ENCODE measurements at regions not wholly inside any gene's neighbourhood (a gene's known extent, or its start where the extent isn't known, plus 50 kb on each side); places are given as distances from the start of the nearest gene placed in this dataset.
"Not testable (repeated sequence)": the region's sequence is repeated elsewhere in the genome, so short reads cannot be mapped to it uniquely, and the experiment has no call there.

DNA sequence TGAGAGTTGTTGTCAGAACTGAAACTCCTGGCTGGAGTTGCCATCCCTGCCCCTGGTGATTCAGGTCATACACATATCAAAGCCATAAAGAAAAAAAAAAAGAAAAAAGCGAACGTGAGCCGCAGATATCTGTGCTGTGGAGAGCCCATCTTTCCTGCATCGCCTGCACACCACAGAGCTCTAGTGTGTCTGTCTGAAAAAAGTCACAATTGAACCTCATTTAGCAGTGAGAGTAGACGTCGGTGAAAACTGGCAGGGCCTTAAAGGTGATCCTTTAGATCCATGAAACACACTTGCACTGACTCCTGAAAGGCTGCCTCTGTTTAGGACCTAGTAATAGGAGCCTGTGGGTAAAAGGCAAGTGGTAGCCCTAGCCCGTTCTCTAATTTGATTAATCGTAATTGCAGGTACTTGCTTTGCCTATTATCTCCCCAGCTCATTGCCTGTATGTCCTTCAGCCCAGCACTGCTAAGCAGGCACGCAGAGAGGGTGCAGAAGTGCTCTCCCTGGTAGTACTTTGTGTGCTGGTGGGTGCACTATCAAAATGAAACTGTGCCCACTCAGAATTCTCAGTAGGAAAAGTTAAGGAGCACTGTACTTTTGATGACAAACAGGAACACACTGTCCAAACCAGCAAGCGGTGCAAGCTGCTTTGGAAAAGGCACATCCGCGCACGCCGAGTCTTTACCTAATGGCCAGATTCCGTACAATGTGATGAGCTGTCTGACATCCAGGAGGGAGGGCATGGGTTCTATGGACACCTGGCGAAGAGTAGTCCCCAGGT, 103.5 kb upstream of the ASB18 start:
- DNase-seq (ENCODE audit: low spot score) (no peak), ATAC-seq (no peak)

DNA sequence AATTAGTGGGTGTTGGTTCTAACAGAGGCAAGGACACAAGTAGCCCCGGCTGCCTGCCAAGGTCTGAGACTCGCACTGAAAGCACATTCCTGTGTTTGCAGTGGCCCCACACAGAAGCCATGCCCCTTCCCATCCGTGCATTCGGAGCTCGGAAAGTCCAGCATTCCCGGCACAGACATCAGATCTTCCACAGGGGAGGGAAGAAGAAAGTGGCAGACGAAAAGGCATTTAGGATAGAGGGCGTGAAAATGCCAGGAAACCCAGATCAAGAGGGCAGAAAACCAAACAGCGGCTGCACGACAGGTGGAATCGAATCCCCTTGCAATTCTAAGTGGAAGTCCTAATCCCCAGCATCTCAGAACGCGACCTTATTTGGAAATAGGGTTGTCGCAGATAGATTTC, 105.5 kb upstream of the ASB18 start:
- no peak for DNase-seq (ENCODE audit: low spot score)
- ATAC-seq: no peak

DNA sequence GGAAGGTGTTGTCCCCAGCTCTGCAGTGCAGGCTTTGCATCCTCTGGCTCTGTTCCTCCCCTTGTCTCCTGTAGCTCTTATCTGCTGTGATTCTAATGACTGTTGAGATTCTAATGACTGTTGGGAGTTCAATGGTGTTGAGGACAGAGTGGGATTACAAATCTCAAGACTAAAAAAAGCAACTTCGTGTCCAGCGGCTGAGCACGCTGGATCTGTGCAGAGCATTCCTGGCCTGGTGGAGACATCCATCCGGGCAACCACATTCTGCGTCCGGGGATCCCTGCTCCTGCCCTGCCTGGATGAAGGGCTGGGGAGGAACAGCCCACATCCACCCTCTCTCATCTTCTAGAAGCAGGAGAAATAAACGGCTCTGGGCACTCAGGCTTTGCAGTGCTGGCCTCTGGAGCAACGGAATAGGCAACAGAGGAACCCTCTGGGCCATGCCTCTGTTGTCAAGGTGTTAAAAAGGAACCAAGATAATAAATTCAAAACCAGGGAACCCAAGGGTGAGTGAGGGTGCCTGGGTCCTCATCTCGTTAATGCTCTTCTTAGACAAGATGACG, 106.7 kb upstream of the ASB18 start:
- no peak for DNase-seq (ENCODE audit: low spot score)
- ATAC-seq: no peak

DNA sequence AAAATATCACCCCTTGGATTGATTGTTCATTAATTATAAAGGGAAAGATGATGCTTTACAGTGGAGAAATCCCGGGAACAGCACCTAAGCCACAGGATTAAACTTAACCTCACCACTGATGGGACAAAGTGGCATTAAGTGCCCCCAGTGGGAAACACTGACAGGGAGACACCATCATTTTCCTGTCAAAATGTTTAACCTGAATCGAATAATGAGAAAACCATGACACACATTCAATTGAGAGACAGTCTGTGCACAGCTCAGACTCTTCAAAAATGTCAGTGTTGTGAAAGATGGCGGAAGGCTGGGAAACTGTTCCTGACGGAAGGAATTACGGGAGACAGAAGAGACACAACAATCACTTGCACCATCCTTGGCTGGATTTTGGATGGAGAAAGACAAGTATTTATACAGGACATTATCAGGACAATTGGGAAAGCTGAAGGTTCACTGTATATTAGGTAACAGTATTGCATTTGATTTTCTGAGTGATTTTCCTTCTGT, 111.8 kb upstream of the ASB18 start:
- no peak for DNase-seq (ENCODE audit: low spot score)
- no peak for ATAC-seq

DNA sequence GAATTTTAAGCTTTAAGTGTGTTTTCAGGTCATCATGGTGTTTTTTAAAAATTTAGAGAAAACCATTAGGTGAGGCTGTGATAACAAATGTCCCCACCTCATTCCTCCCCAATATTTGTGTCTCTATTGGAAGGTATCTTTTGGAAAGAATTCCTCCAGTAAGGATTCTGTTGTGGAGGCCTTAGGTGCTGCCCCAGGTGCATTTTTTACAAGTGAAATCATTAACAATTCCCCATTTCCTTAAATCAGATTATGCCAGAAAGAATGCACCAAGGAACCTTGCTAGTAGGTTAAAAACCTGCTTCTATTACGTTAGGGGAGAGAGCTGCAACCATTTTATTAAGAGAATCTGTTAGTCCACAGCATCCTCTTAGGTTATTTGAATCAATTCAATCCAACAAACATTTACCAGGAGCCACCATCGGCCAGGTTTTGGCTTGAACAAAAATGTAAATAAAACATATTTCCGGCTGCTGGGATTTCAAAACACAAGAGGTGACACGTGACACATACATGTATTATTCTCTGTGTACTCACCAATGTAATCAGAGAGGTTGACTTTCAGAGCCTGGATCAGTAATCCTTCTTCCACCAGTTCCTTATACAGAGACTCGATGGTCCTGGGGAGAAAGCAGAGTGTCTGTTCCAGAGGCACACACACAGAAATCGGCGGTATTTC, 112.5 kb upstream of the ASB18 start:
- no peak for ATAC-seq
- no peak for DNase-seq (ENCODE audit: low spot score)

DNA sequence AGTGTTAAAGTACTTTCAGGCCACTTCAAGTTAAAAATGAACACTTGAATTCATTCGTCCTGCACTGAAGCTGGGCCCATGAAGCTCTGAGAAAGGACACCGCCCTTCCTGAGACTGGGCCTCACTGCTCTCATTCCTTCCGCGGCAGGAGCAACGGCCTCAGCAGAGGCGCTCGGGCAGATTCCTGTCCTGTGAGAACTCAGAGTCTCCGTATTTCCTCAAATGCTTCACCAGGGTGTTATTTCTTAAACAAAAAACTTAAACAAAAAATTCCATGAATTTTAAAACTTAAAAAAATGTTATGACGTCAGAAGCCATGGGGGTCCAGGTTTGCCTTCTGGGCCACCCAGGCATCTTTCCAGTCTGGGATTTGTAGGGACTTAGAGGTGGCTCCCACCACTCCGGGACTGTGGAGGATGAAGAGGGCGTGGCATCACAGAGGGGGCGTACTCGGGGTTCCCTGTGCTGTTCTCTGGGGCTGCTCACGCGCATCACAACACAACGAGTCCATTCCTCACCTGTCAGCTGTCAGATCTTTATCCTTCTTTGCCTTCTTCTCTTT, 115.9 kb upstream of the ASB18 start:
- no peak for DNase-seq (ENCODE audit: low spot score)
- ATAC-seq: no peak

DNA sequence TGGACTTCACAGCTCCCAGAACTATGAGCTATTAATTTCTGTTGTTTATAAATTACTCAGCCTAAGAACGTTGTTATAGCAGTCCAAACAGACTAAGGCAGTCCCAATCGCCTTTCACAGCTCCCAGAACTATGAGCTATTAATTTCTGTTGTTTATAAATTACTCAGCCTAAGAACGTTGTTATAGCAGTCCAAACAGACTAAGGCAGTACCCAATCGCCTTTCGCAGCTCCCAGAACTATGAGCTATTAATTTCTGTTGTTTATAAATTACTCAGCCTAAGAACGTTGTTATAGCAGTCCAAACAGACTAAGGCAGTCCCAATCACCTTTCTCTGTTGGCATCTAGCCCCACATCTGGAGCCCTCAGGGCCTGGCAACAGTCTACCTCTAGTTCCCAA, 117.0 kb upstream of the ASB18 start:
- not testable (repeated sequence) for ATAC-seq; DNase-seq (ENCODE audit: low spot score)

DNA sequence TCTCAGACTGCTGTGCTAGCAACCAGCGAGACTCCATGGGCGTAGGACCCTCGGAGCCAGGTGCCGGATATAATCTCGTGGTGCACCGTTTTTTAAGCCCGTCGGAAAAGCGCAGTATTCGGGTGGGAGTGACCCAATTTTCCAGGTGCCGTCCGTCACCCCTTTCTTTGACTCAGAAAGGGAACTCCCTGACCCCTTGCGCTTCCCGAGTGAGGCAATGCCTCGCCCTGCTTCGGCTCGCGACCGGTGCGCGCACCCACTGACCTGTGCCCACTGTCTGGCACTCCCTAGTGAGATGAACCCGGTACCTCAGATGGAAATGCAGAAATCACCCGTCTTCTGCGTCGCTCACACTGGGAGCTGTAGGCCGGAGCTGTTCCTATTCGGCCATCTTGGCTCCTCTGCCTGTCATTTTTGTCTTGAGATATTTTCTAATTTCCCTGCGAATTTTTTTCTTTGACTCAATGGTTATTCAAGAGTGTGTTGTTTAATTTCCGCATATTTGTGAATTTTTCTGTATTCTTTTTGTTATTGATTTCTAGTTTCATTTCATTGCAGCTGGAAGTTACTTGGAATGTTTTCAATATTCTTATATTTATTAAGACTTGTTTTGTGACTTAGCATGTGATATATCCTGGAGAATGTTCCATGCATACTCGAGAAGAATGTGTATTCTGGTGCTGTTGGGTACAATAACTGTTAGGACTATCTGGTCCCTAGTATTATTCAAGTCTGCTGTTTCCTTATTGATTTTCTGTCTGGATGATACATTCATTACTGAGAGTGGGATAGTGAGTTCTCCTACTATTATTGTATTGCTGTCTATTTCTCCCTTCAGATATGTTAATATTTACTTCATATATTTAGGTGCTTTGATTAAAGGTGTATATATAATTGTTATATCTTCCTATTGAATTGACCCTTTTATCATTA, 125.3 kb upstream of the ASB18 start:
- ATAC-seq; DNase-seq (ENCODE audit: low spot score): not testable (repeated sequence)

DNA sequence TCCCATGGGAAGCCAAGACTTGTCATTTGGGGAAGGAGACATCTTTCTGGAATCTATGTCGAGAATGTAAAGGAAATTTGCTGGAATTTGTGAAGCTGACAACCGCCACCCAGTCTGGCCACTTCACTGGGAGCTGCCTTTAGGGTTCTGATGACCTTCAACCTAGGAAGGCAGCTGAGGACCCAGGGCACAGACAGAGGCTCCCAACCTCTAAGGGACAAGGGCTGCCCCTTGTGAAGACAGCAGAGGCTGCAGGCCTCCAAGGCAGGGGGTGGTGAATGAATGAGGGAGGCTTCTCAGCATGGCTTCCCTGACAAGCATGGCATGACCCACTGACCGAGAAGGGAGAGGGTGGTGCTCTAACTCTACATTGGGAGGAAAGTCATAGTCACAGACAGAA, 128.9 kb upstream of the ASB18 start:
- ATAC-seq (no peak), DNase-seq (ENCODE audit: low spot score) (no peak)

DNA sequence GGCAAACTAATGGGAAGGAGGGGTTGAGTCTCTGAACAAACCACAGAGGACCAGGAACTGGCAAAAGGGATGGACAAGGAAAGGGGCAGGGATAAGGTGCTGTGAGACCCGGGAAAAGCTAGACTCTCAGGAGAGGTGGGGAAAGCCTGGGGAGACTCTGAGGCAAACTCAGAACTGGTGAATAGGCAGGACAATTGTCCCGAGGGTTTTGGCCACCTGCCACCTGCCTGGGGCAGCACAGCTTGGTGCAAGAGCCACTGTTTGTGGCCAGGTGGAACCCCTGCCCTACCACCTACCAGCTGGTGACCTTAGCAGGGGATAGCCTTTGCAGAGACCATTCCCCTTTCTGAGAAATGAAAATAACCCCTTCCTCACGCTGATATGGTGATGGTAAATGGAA, 129.4 kb upstream of the ASB18 start:
- no peak for ATAC-seq
- no peak for DNase-seq (ENCODE audit: low spot score)

DNA sequence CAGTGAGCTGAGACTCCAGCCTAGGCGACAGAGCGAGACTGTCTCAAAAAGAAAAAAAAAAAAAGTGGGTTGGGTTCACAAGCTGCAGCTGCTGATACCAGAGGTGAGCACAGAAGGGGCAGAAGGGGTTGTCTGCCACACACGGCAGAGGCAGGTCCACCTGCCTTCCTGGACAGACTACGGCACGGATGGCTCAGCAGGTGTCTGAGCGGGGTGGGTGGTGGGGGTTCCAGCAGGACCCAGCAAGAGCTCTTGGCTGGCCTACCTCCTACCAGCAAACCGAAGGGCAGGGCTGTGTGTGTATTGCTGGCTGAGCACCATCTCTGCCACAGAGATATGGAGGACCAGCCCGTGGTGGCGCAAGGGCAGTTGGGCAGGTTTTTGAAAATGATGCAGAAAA, 130.4 kb upstream of the ASB18 start:
- no peak for DNase-seq (ENCODE audit: low spot score)
- ATAC-seq: no peak

DNA sequence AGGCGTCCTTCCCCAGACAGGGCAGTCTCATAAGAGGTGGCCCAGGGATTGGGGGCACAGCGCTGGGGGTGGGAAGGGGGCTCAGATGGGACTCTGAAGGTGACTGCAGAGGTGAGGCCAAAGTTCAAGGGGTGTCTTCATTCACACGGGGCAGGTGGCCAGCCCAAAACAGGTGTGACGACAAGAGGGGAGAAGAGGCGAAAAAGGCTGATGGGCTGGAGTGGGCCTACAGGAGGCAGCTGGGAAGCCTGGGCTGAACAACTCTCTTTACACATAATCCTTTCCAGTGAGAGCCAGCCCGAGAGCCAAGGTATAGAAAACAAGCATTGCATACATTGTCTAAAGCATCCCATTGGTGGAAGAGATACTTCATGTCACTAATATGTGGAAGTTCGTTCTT, 130.9 kb upstream of the ASB18 start:
- no peak for ATAC-seq
- DNase-seq (ENCODE audit: low spot score): no peak

DNA sequence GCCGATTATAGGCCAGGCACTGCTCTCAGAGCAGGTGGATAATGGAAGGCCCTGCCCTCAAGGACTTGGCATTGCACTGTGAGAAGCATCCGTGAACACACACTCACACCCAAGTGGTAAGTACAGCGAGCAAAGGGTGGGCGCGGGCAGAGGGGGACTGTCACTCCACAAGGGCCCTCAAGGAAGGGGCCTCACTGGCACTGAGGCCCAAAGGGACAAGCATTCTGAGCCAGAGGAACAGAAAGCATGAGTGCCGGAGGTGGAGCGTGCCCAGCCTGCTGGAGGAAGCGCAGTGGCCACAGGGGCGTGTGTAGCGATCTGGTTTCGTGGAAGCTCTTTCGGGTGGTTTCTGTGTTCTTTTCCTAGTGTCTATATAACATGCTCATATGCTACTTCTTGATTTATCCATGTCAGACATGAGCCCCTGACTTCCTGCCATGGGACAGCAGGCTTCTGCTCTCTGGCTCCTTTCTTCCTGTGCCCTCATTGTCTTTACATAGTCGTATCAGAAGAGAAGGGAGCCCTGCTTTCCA, 132.7 kb upstream of the ASB18 start:
- DNase-seq (ENCODE audit: low spot score) (no peak), ATAC-seq (no peak)

DNA sequence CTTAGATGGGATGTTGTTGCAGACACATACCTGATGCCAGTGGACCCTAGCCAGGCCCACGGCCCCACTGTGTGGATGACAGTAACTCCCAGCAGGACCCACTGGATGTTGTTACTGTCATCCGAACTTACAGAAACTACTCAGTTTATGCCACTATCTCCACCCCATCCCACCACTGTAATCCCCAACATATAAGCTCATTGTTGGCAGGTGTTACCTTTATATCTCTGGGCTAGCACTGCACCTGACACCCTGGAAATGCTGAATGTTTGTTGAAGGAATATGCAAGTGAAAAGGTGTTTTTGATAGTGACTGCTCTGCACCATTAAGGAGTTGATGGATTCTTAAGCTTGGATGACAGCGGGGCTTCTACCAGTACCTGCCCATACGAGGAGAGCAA, 133.5 kb upstream of the ASB18 start:
- ATAC-seq: no peak
- no peak for DNase-seq (ENCODE audit: low spot score)

DNA sequence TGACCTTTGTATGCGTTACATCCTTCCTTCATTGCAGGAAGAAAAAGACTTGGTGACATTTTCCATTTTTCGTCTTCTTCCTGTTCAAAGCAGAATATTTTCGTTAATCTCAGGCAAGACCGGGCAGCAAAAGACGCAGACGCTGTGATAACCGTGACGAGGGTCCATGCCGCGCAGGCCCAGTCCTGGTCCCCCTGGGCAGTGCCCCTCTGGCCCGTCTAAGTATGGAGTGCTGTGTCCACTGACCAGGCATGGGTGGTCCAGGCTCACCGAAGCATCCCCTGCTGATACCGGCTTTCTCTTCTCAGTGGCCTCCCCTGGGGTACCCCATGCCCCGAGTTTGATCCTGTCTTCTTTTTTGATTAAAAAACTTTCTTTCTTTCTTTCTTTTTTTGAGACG, 135.2 kb upstream of the ASB18 start:
- ATAC-seq (no peak), DNase-seq (ENCODE audit: low spot score) (no peak)

DNA sequence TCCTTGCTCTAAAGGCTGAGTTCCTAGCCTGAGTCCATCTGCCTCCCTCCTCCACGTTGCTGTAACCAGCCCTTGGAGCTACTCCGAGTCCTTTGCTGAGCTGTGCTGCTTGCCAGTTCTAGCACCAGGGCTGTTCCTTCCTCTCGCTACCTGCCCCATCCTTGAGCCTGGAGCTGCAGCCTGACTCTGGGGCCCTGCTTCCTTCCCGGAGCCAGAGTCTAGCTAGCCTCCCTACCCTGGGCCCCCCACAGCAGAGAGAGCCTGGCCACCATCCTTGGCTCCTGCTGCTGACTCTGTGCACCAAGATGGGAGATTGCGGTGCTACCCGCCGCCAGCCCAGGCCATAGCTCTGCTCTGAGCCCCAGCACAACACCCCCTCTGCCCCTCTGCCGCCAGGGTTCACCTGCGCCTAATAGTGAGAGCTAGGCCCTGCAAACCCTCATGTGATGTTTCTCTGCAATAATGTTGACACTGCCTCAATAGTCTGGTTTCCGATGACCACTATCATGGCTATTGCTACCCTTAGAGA, 135.9 kb upstream of the ASB18 start:
- DNase-seq (ENCODE audit: low spot score) (no peak), ATAC-seq (no peak)

DNA sequence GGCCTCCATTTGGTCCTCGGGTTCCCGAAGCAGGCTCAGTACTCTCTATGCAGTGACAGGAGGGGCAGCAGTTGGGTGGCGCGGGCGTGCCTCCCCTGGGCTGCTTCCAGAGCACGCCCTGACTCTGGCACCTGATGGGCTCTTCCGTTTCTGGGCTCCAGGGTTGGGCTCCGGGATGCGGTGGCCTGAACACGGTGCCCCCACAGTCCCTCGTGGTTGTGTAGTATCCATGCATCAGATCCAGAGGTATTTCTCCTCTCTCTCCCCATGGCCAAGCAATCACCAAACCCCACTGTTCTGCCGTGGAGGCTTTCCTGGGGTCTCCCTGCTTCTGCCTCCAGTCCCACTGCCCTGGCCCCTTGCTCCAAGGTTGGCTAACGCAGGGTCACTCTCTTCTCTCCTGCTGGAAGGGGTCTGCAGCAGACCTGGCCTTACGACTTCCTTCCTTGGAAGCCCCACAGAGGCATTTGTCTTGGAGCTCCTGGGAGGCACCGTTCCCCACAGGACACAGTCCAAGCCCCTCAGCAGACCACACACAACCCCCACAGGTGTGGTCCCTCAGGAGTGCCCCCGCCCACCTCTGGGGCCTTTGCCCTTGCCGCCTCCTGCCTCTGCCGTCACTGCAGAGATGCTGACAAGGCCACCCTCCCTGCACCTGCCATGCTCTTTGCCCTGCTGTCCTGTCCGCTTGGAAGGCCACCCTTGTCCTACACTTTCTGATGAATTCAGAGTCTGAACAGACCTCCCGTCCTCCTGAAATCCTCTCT, 136.6 kb upstream of the ASB18 start:
- no peak for DNase-seq (ENCODE audit: low spot score)
- ATAC-seq: no peak

DNA sequence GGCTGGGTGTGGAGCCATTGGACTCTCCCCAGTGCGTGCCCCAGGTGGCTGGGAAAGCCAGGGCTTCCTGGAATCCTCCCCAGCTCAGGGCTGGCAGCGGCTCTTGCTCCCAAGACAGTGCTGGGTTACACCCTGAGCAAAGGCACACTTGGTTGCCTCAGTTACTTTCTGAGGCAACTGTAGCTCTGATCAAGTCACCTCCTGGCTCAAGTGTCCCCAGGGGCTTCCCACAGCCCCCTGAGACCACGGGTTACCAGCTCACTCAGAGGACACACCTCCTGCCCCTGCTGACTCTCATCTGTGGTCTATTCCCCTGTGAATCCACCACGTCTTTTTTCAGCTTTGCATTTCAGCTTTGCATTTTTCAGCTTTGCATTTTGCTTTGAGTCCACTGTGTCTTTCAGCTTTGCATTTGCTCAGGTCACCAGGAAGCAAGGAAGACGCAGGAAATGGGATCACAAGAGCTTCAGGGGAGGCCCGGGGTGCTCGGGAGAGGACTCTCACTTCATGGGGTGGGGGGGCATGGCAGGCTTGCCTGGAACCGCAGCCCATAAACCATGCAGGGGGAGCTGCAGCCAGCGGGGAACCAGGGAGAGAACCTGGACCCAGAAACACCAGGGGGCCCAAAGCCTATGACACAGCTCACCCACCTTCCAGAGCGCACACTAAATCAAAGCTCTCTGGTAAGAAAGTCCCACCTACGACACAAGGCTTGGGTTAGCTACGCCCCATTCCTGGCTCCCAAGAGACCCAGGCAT, 138.0 kb upstream of the ASB18 start:
- no peak for DNase-seq (ENCODE audit: low spot score)
- no peak for ATAC-seq

DNA sequence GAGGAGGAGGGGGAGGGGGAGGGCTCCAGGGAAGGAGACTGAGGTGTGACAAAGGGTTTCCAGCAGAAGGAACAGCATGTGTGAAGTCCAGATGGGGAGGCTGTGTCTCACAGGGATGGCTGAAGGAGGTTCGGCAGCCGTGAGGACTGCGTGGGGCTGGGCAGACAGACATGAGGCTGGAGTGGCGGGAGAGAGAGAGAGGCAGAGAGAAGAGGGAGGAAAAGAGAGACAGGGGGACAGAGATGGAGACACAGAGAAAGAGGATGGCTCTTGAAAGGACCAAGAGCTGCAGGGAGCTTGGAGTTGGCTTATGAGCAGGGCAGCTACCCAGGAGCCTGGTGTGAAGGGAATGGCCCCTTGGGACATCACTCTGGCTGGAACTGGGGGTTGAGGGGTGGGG, 138.9 kb upstream of the ASB18 start:
- ATAC-seq (no peak), DNase-seq (ENCODE audit: low spot score) (no peak)
